H9 (cell line): ENCODE measurements at regions not wholly inside any gene's neighbourhood (a gene's known extent, or its start where the extent isn't known, plus 50 kb on each side); places are given as distances from the start of the nearest gene placed in this dataset.

ENCODE experiments used
- DNase-seq: peaks from one replicate; pipeline ENCODE4 v3.0.0-alpha.2; 2017
- H2AFZ ChIP-seq: one replicate; pipeline ENCODE4 v1.6.1; 2013; ENCODE audit warnings: mild to moderate bottlenecking, low read length, control low read depth, moderate library complexity
- H2AK5ac ChIP-seq: 2 replicates; pipeline ENCODE4 v1.6.1; 2013; ENCODE audit warnings: low read length, control low read depth, mixed read lengths; ENCODE audit not compliant: insufficient read length
- H2BK120ac ChIP-seq: one replicate; pipeline ENCODE4 v1.6.1; 2013; ENCODE audit warnings: low read depth, mild to moderate bottlenecking, low read length, control low read depth, inconsistent platforms; ENCODE audit not compliant: poor library complexity, severe bottlenecking
- H2BK12ac ChIP-seq: 2 replicates; pipeline ENCODE4 v1.6.1; 2013; ENCODE audit warnings: low read length, control low read depth, mixed read lengths, low read depth; ENCODE audit not compliant: insufficient read length
- H2BK15ac ChIP-seq: 2 replicates; pipeline ENCODE4 v1.6.1; 2013; ENCODE audit warnings: low read depth, low read length, control low read depth
- H2BK20ac ChIP-seq: one replicate; pipeline ENCODE4 v1.6.1; 2013; ENCODE audit warnings: low read depth, mild to moderate bottlenecking, low read length, control low read depth, inconsistent platforms; ENCODE audit not compliant: poor library complexity, severe bottlenecking
- H2BK5ac ChIP-seq: 2 replicates; pipeline ENCODE4 v1.6.1; 2013; ENCODE audit warnings: low read length, control low read depth, mixed read lengths; ENCODE audit not compliant: insufficient read length
- H3K14ac ChIP-seq: 2 replicates; pipeline ENCODE4 v1.6.1; 2013; ENCODE audit warnings: low read length, control low read depth; ENCODE audit not compliant: insufficient read depth
- H3K18ac ChIP-seq: 2 replicates; pipeline ENCODE4 v1.6.1; 2013; ENCODE audit warnings: low read depth, mild to moderate bottlenecking, mixed read lengths, low read length, control low read depth; ENCODE audit not compliant: insufficient read length
- H3K23ac ChIP-seq: 2 replicates; pipeline ENCODE4 v1.6.1; 2013; ENCODE audit warnings: low read length, control low read depth, mixed read lengths, low read depth; ENCODE audit not compliant: insufficient read length
- H3K23me2 ChIP-seq: 2 replicates; pipeline ENCODE4 v1.6.1; 2013; ENCODE audit warnings: low read depth, mild to moderate bottlenecking, mixed read lengths, low read length, control low read depth; ENCODE audit not compliant: insufficient read length, poor library complexity, severe bottlenecking
- H3K27ac ChIP-seq: 2 replicates; pipeline ENCODE4 v1.5.1; 2013; ENCODE audit warnings: low read length, control low read depth, mixed read lengths, low read depth; ENCODE audit not compliant: insufficient read length
- H3K27me3 ChIP-seq: 2 replicates; pipeline ENCODE4 v1.6.1; 2013; ENCODE audit warnings: low read length, control low read depth, inconsistent platforms; ENCODE audit not compliant: insufficient read depth
- H3K4ac ChIP-seq: 2 replicates; pipeline ENCODE4 v1.6.1; 2013; ENCODE audit warnings: low read depth, mild to moderate bottlenecking, control low read depth, inconsistent platforms, low read length, moderate library complexity
- H3K4me1 ChIP-seq: 2 replicates; pipeline ENCODE4 v1.6.1; 2013; ENCODE audit warnings: low read length, control low read depth, inconsistent platforms; ENCODE audit not compliant: insufficient read depth
- H3K4me2 ChIP-seq: 2 replicates; pipeline ENCODE4 v1.6.1; 2013; ENCODE audit warnings: low read length, control low read depth, mixed read lengths; ENCODE audit not compliant: insufficient read length, insufficient read depth
- H3K56ac ChIP-seq: 2 replicates; pipeline ENCODE4 v1.6.1; 2013; ENCODE audit warnings: low read depth, mild to moderate bottlenecking, mixed read lengths, low read length, control low read depth; ENCODE audit not compliant: insufficient read length
- H3K79me1 ChIP-seq: 2 replicates; pipeline ENCODE4 v1.6.1; 2013; ENCODE audit warnings: low read depth, mild to moderate bottlenecking, moderate library complexity, low read length, control low read depth, inconsistent platforms; ENCODE audit not compliant: insufficient read depth, poor library complexity, severe bottlenecking
- H3K79me2 ChIP-seq: 2 replicates; pipeline ENCODE4 v1.6.1; 2013; ENCODE audit warnings: low read length, control low read depth, inconsistent platforms; ENCODE audit not compliant: insufficient read depth
- H3K9ac ChIP-seq: 2 replicates; pipeline ENCODE4 v1.6.1; 2013; ENCODE audit warnings: low read length, control low read depth, mixed read lengths; ENCODE audit not compliant: insufficient read length; ENCODE audit errors: extremely low read depth
- H3K9me3 ChIP-seq: one replicate; pipeline ENCODE4 v1.6.1; 2013; ENCODE audit warnings: low read depth, low read length, inconsistent platforms; ENCODE audit not compliant: control insufficient read depth
- H3T11ph ChIP-seq: one replicate; pipeline ENCODE4 v1.6.1; 2013; ENCODE audit warnings: mild to moderate bottlenecking, low read length, control low read depth, inconsistent platforms
- H4K20me1 ChIP-seq: one replicate; pipeline ENCODE4 v1.6.1; 2013; ENCODE audit not compliant: control insufficient read depth, insufficient read length, insufficient read depth
- H4K5ac ChIP-seq: 2 replicates; pipeline ENCODE4 v1.6.1; 2013; ENCODE audit warnings: low read depth, mild to moderate bottlenecking, mixed read lengths, low read length, control low read depth; ENCODE audit not compliant: insufficient read length
- H4K8ac ChIP-seq: replicated peaks from 2 replicates; pipeline ENCODE4 v1.6.1; 2013; ENCODE audit warnings: low read length, control low read depth, mixed read lengths, low read depth; ENCODE audit not compliant: insufficient read length
- H4K91ac ChIP-seq: 2 replicates; pipeline ENCODE4 v1.6.1; 2013; ENCODE audit warnings: low read depth, mild to moderate bottlenecking, moderate library complexity, mixed read lengths, low read length, control low read depth; ENCODE audit not compliant: insufficient read length
- H3K27ac Mint-ChIP-seq, 3 experiments: 2 replicates in 2 of 3; 3 replicates in 1 of 3; pipeline ENCODE4 v1.8.0; 2020 to 2021; ENCODE audit warnings: mixed read lengths in 3 of 3, mild to moderate bottlenecking in 1 of 3, moderate library complexity in 1 of 3
- H3K27me3 Mint-ChIP-seq: 2 replicates; pipeline ENCODE4 v1.8.0; 2021; ENCODE audit warnings: low read depth, mild to moderate bottlenecking, moderate library complexity, mixed read lengths
- H3K36me3 Mint-ChIP-seq, 3 experiments: 2 replicates in 2 of 3; 3 replicates in 1 of 3; pipeline ENCODE4 v1.8.0; 2020 to 2021; ENCODE audit warnings: low read depth in 3 of 3, mixed read lengths in 3 of 3; ENCODE audit not compliant: insufficient read depth in 1 of 3
- H3K4me1 Mint-ChIP-seq, 2 experiments: 2 replicates each; pipeline ENCODE4 v1.8.0; 2020; ENCODE audit warnings: mixed read lengths in 2 of 2
- H3K4me3 Mint-ChIP-seq, 2 experiments: 2 replicates in 1 of 2; 3 replicates in 1 of 2; pipeline ENCODE4 v1.8.0; 2020 to 2021; ENCODE audit warnings: mild to moderate bottlenecking in 2 of 2, mixed read lengths in 2 of 2, moderate library complexity in 1 of 2
- H3K9me3 Mint-ChIP-seq, 2 experiments: 2 replicates in 1 of 2; 3 replicates in 1 of 2; pipeline ENCODE4 v1.8.0; 2020; ENCODE audit warnings: mild to moderate bottlenecking in 2 of 2, mixed read lengths in 2 of 2, moderate library complexity in 1 of 2
- WGBS: extraction: QIAGEN DNeasy Blood & Tissue Kit; methylation state at CpG from one replicate; pipeline ENCODE4 v1.1.7; 2013; ENCODE audit warnings: missing lambda C conversion rate, low lambda C conversion rate, mixed read lengths; ENCODE audit not compliant: insufficient read length; ENCODE audit errors: extremely low coverage; 5-methylcytosine and 5-hydroxymethylcytosine counted together
- TF ChIP-seq, protein P1 (sequence below): fragments of 200-600 bp; sonication (generic); conservative IDR thresholded peaks from 3 replicates; pipeline ENCODE4 v1.8.0; 2021; ENCODE audit warnings: antibody characterized with exemption, mild to moderate bottlenecking

DNA sequence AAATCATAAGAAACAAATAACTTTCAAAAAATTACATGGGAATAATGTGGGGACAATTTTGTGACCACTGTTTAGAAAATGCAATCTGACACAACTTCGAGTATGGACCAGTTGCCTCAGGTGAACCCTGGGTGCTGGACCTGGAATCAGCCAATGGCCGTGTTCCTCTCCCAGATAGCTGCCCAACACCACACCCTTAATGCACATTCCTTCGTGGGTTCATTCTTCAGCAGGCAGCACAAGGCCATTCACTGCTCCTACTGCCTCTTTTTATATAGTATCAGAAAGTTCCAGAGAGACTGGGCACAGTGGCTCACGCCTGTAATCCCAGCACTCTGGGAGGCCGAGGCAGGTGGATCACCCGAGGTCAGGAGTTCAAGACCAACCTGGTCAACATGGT, 89.1 kb upstream of the PARD3 start:
- Histone ChIP-seq H3K18ac (no peak overlapping the region), H3K79me1 (no peaks in the 10 kb centered on the region), H4K20me1 (no peaks in the 10 kb centered on the region), H2BK5ac (no peak overlapping the region), H2BK12ac (no peak overlapping the region), H3K14ac (no peak overlapping the region), H2BK15ac (no peak overlapping the region), H3K4me2 (no peak overlapping the region), H2BK20ac (no peak overlapping the region), H2BK120ac (no peak overlapping the region), H3K27me3 (no peaks in the 10 kb centered on the region), H4K91ac (no peak overlapping the region), H2AFZ (no peak overlapping the region), H3K27ac (no peak overlapping the region), H2AK5ac (no peak overlapping the region), H3K9me3 (no peaks in the 10 kb centered on the region), H3K23me2 (no peaks in the 10 kb centered on the region), H3T11ph (no peak overlapping the region), H4K5ac (no peak overlapping the region), H3K9ac (no peak overlapping the region), H3K79me2 (no peaks in the 10 kb centered on the region), H4K8ac (no peak overlapping the region), H3K4ac (no peak overlapping the region), H3K56ac (no peak overlapping the region), H3K23ac (no peak overlapping the region), H3K4me1 (peaks cover 7% of the 10 kb centered on the region; the same call in 1 of the 2 replicates)
- no peak for DNase-seq
- no peaks in the 10 kb centered on the region for H3K27me3 Mint-ChIP-seq
- H3K36me3 Mint-ChIP-seq = no peaks in the 10 kb centered on the region
- no CpG with 5 or more reads among the region's 6 CpGs for WGBS
- TF ChIP-seq, protein P1, sequence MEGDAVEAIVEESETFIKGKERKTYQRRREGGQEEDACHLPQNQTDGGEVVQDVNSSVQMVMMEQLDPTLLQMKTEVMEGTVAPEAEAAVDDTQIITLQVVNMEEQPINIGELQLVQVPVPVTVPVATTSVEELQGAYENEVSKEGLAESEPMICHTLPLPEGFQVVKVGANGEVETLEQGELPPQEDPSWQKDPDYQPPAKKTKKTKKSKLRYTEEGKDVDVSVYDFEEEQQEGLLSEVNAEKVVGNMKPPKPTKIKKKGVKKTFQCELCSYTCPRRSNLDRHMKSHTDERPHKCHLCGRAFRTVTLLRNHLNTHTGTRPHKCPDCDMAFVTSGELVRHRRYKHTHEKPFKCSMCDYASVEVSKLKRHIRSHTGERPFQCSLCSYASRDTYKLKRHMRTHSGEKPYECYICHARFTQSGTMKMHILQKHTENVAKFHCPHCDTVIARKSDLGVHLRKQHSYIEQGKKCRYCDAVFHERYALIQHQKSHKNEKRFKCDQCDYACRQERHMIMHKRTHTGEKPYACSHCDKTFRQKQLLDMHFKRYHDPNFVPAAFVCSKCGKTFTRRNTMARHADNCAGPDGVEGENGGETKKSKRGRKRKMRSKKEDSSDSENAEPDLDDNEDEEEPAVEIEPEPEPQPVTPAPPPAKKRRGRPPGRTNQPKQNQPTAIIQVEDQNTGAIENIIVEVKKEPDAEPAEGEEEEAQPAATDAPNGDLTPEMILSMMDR = no peak
- no peak overlapping the region for H3K4me3 Mint-ChIP-seq
- no peaks in the 10 kb centered on the region for H3K9me3 Mint-ChIP-seq
- no peak overlapping the region for H3K27ac Mint-ChIP-seq
- peaks cover 19 to 21% of the 10 kb centered on the region in 2 experiments for H3K4me1 Mint-ChIP-seq
